AG08395 (cell line): ENCODE measurements at regions not wholly inside any gene's neighbourhood (a gene's known extent, or its start where the extent isn't known, plus 50 kb on each side); places are given as distances from the start of the nearest gene placed in this dataset.
"Not testable (repeated sequence)": the region's sequence is repeated elsewhere in the genome, so short reads cannot be mapped to it uniquely, and the experiment has no call there.

ENCODE experiments used
- DNase-seq: peaks from one replicate; pipeline ENCODE4 v3.0.0; 2012; ENCODE audit warnings: mixed read lengths, low spot score

GRCh38 chr6:68012822-68013221, 622.3 kb upstream of the ADGRB3 start:
- DNase-seq, result no peak

- no peak for DNase-seq
Observed at GRCh38 chr6:68010936-68011335, 624.1 kb upstream of the ADGRB3 start.

- no peak for DNase-seq
Observed at GRCh38 chr6:68008445-68008844, 626.6 kb upstream of the ADGRB3 start.

GRCh38 chr6:68007717-68008116, 627.4 kb upstream of the ADGRB3 start:
- no peak for DNase-seq

GRCh38 chr6:67986694-67987232, 648.3 kb upstream of the ADGRB3 start:
- no peak for DNase-seq

GRCh38 chr6:67976486-67976885, 658.6 kb upstream of the ADGRB3 start:
- no peak for DNase-seq

- no peak for DNase-seq
Observed at GRCh38 chr6:67974931-67975330, 660.2 kb upstream of the ADGRB3 start.

GRCh38 chr6:67971812-67972211, 663.3 kb upstream of the ADGRB3 start:
- DNase-seq, result no peak

GRCh38 chr6:67966830-67967229, 668.3 kb upstream of the ADGRB3 start:
- DNase-seq, result no peak

- DNase-seq, result no peak
Observed at GRCh38 chr6:67956352-67956751, 678.7 kb upstream of the ADGRB3 start.

GRCh38 chr6:67952948-67953347, 682.1 kb upstream of the ADGRB3 start:
- DNase-seq, result no peak

GRCh38 chr6:67952121-67952520, 683.0 kb upstream of the ADGRB3 start:
- DNase-seq, result no peak

GRCh38 chr6:67947762-67948161, 687.3 kb upstream of the ADGRB3 start:
- not testable (repeated sequence) for DNase-seq

- DNase-seq, result no peak
Observed at GRCh38 chr6:67935976-67936477, 699.1 kb upstream of the ADGRB3 start.

GRCh38 chr6:67933278-67933677, 701.8 kb upstream of the ADGRB3 start:
- no peak for DNase-seq

- not testable (repeated sequence) for DNase-seq
Observed at GRCh38 chr6:67922588-67922987, 712.5 kb upstream of the ADGRB3 start.

- DNase-seq, result not testable (repeated sequence)
Observed at GRCh38 chr6:67920040-67920439, 715.0 kb upstream of the ADGRB3 start.

GRCh38 chr6:67916399-67916798, 718.7 kb upstream of the ADGRB3 start:
- DNase-seq, result no peak

GRCh38 chr6:67914419-67914818, 720.7 kb upstream of the ADGRB3 start:
- DNase-seq, result no peak

- no peak for DNase-seq
Observed at GRCh38 chr6:67909354-67909753, 725.7 kb upstream of the ADGRB3 start.

- DNase-seq, result no peak
Observed at GRCh38 chr6:67908379-67908778, 726.7 kb upstream of the ADGRB3 start.

- DNase-seq, result not testable (repeated sequence)
Observed at GRCh38 chr6:67904735-67905134, 730.3 kb upstream of the ADGRB3 start.

GRCh38 chr6:67898875-67899274, 736.2 kb upstream of the ADGRB3 start:
- DNase-seq, result no peak

GRCh38 chr6:67897998-67898607, 737.0 kb upstream of the ADGRB3 start:
- DNase-seq, result no peak
